EL (cell line): ENCODE measurements at regions not wholly inside any gene's neighbourhood (a gene's known extent, or its start where the extent isn't known, plus 50 kb on each side); places are given as distances from the start of the nearest gene placed in this dataset.

ENCODE experiments used
- DNase-seq: peaks from one replicate; pipeline ENCODE4 v3.0.0-alpha.2; 2016

DNA sequence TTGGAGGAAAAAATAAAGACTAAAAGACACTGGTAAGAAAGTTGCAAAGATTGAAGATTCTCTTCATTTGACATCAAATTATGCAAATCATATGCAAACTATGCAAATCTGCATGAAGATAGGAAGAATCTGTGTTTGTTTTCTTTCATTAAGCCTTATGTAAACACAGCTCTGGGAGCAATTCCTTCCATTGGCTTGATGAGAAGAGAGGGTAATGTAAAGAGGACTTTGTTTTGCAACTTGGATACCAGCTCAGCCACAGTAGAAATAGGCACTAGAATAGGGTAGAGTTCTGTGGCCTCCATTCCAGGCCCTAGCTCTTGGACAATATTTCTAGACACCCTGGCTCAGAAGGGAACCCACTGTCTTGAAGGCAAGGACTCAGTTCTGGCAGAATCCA lies 388.4 kb upstream of the RASGEF1B start:
- DNase-seq, result no peak

DNA sequence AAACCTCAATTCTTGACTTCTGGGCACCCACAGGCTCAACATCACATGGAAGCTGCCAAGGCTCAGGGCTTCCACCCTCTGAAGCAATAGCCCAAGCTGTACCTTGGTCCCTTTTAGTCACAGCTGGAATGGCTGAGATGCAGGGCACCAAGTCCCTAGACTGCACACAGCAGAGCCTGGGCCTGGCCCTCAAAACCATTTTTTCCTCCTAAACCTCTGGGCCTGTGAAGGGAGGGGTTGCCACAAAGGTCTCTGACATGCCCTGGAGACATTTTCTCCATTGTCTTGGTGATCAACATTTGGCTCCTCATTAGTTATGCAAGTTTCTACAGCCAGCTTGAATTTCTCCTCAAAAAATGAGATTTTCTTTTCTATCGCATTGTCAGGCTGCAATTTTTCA lies 382.7 kb upstream of the RASGEF1B start:
- no peak for DNase-seq

- DNase-seq, result no peak
Observed at GRCh38 chr4:81852031-81852715, 380.5 kb upstream of the RASGEF1B start.

- DNase-seq, result no peak
Observed at GRCh38 chr4:81850701-81851100, 379.0 kb upstream of the RASGEF1B start.

DNA sequence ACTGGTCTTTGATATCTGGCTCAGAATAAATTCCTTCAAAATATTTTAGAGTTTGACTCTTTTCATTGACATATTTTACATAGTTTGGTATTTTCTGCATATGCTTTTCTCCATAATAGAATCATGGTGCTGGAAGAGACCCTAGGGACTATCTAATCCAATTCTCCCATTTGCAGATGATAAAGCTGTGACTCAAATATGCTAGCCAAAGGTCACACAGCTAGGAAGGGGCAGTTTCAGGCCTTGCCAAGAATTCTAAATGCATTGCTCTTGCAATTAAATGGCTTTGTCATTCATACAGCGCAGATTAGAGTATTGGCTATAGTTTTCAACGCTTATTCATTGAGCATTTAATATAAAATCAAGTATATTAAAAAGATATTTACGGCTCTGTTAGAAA lies 374.1 kb upstream of the RASGEF1B start:
- no peak for DNase-seq

DNA sequence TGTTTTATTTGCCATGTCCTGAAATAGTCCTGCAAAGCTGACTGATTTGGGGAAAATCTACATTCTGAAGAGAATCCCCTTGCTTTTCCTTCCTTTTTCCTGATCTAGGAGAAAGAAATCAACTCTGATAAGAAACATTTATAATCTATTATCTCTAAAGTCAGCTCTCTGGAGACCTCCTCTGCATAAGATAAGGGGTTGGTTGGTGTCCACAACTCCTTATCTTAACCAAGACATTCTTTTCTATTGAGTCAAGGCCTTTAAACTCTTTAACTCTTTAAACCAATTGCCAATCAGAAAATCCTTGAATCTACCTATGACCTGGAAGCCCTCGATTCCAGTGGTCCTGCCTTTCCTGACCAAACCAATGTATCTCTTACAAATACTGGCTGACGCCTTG lies 373.6 kb upstream of the RASGEF1B start:
- no peak for DNase-seq

DNA sequence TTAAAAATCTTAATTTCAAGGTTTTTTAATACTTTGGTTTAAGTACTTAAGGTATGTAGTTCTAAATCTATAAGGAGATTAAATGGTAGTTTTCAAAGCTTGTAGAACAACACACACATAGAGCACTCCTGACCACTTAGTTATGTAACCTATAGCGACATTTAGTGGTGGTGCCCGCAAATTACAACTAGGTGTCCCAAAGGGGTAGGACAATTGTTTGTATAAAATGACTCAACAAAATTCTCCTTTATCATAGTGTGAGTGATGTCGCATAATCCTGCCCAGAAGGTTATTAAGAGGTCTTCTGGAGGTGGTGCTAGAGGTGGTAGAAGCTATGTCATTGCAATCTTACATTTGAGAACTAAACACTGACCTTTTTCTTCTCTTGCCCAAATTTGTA lies 373.0 kb upstream of the RASGEF1B start:
- peak; percentile 47 for DNase-seq

DNA sequence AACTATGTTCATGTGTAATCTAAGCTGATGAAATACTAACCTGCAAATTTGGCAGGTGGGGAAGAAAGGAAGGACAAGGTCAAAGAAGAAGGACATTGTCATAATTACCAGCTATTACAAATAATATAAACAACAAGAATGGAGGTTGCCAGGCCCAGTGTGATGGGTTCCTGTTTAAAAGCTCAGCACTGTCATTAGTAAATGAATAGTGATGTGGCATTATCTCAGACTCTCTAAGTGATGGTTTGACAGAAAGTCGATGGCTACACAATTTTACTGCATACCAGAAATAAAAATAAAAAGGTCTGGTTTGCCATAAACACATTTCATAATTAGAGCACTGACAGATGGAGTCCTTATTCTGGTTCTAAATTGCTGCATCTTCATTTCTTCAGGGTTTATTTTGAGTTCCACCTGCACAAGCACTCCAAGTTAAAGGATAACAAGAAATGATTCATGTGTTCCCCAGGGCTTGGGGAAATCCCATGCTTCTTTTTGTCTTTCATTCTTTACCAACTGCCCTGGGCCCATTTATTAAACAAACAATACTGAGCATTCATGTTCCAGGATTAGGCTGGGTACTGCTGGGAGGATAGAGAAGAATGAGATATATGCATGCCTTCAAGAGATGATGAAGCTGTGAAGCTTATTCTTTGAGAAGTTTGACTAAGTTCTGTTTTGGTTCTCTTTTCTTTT lies 367.8 kb upstream of the RASGEF1B start:
- DNase-seq, result no peak

DNA sequence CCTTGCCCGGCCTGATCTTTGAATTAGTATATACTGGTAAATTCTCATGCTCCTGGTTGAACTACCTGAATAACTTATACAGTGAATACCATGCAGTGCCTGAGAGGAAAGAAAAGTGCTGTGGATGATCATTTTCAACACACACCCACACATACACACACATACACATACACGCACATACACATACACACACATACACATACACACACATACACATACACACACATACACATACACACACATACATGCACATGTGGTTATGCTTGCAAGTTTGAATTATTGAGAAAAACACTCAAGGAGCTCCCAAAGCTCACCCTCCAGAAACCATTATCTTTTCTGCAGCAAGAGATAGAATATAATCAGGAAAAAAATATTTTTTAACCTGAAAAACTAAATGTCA lies 366.9 kb upstream of the RASGEF1B start:
- DNase-seq, result no peak

GRCh38 chr4:81836716-81837115 lies 365.0 kb upstream of the RASGEF1B start:
- DNase-seq, result no peak

DNA sequence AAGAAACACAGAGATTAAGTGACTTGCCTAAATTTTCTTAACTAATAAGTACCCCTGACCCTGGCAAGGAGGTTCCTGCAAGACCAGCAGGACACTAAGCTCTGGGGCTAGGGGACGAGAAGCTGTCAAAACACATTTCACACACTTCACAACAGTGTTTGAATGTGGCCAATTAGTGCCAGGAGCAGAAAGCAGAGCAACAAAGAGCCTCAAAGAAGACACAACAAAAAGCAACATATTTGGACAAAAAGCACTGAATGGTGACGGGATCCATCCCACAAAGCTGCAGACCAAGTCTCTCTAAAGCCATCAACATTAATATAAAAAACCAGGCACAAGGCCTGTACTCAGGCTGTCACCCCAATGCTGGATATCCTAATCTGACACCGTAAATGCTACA lies 361.9 kb upstream of the RASGEF1B start:
- no peak for DNase-seq

GRCh38 chr4:81828991-81829390 lies 357.3 kb upstream of the RASGEF1B start:
- DNase-seq, result no peak

DNA sequence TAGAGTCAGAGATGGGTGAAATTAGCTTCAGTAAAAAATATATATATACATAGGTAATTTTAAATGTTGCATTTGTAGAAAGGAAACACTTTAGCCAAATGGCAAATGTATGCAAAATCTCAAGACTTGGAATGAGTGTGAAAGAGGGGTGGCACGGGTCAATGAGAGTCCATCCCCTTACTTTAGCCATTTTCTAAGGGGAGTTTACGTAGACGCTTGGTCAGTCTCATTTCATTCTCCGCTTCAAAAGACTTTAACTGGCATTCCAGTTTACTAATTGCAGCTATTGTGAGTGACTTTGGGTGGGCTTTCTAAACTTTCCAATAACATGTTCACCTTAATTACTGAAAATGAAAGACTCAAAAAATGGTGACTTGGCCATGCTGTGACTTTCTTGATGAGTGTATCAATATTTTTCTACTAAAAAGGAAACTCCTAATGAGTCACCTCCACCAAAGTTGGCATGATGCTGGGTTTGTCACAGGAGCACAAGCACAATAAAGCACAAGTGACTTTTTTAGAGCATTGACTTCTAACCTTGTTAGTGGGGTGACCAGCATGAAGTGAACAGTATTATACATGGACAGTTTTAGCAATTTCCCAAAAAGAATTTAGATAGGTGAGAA lies 356.0 kb upstream of the RASGEF1B start:
- no peak for DNase-seq

- DNase-seq, result no peak
Observed at GRCh38 chr4:81826817-81827424, 355.2 kb upstream of the RASGEF1B start.

DNA sequence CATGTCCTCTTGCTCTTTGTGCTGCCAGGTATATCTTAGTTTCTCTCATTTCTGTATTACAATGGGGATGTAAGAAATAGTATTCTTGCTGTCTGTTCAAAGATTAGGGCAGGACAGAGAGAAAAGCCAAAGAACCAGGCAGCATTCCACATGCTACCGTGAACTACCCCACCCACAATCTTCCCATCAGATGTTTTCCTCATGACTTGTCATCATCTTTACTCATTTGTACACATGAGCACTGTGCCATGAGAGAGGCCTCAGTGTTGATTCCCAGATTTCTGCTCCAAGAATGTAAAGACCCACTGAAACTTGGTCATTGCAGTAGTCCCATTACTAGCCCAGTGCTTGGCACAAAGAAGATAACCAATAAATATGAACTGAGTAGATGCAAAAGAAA lies 354.6 kb upstream of the RASGEF1B start:
- no peak for DNase-seq

GRCh38 chr4:81818385-81818920 lies 346.7 kb upstream of the RASGEF1B start:
- no peak for DNase-seq

DNA sequence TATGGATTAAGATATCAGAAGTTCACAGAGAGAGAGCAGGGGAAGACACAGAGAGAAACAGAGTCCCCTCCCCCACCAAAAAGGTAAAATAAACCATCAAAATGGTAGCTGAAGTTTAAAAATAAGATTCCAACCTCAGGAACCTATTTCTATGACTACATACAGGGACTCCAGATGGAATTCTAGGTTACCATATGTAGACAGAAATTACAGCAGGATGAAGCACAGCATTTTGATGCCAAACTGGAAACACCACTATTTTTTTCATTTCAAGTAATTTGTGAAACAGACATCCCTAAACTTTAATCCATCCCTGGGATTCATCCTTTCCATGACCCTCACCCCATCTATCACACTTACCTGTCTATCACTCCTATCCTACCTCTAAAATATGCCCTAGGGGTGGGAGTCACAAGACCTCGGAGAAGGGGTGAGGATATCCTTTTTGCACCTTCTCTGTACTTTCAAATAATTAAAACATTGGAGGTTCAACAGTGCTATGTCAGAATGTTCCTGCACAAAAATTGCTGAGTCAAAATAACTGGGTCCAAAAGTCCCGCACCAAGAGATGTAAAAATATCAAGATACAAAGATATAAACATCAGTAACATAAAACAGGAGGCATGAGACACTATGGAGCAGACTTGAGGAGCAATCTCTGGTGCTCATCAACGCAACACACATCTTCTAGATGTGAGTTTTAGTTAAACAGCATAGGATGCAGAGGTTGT lies 344.5 kb upstream of the RASGEF1B start:
- no peak for DNase-seq

DNA sequence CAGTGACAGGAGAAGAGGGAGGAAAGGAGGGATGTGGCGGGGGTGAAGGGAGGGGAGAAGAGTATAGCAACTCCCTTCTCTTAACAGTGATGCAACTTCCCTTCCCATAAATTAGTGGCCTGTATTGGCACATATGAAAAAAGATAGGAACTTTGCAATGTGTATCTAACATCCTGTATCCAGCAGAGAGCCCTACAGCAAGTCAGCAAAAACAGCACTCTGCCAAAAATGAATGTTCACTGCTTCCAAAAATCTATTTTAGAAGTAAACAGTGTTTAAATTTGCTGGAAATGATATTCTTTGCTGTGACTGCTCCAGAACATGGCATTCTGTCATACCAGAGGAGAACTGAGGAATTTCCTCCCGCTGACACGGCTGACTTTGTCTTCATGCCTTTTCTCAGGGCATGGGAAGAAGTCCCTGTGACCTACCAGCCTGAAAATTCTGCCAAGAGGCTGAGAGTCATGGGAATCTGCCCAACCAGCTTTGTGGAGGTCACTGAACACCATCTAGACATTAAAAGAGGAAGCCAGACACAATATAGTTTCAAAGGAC lies 343.4 kb upstream of the RASGEF1B start:
- DNase-seq, result no peak

DNA sequence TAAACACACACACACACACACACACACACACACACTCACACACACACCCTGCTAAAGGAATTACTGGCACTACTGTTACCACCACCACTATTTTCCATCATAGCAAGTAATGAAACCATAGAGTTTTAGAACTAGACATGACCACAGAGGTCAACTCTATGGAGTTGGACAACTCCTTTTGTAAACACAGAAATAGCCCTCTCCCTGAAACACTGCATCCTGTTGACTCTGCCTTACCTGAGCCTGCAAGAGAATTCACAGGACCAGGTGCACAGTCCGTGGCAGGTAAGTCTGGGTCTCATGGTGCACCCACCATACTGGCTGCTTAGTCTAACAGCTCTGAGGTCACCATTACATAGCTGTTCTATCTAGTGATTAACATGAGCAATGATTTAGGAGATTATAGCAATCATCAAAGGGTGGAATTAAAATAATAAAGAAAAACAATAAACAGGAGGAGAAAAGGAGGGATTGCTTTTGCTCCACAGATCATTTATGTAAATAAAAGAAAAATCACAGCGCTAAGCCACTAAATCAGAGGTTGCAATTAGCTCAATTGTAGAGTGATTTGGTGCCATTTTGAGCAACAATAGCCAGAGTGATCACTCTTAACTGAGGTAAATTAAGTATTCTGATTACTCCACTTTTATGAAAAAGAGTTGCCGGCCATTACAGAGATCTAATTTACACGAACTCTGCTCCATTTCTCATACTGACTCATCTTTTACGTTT lies 340.0 kb upstream of the RASGEF1B start:
- DNase-seq, result no peak

GRCh38 chr4:81808011-81808672 lies 336.4 kb upstream of the RASGEF1B start:
- DNase-seq, result no peak

DNA sequence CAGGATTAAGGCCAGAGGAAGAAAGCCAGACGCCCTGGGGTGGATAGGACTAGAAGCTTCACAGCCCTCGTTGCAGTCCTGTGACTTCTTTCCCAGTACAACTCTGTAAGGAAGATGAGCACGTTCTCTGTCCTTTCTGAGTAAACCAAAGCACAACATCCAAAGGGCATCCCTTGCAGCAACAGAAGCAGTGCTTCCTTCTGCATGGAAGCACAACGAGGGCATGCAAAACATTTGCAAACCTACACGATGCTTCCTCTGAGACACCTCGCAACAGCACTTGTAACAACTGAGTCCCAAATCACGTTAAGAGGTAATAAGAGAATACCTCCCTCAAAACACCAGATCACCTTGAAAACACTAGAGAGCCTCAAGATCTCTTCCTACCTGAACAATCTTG lies 335.7 kb upstream of the RASGEF1B start:
- DNase-seq, result no peak
